HG02588 (cell line): ENCODE measurements at regions not wholly inside any gene's neighbourhood (a gene's known extent, or its start where the extent isn't known, plus 50 kb on each side); places are given as distances from the start of the nearest gene placed in this dataset.

Experiments used
- ATAC-seq: cut with Tn5 transposase; IDR thresholded peaks from one replicate; pipeline ENCODE4 v1.9.1; 2021; ENCODE audit warnings: mild to moderate bottlenecking, moderate library complexity; ENCODE audit not compliant: unreplicated experiment

- ATAC-seq, result no peak
Measured at GRCh38 chr2:237150186-237150585, 64.5 kb downstream of the COPS8 start.

- ATAC-seq, result no peak
Measured at GRCh38 chr2:237150831-237151375, 65.2 kb downstream of the COPS8 start.

DNA sequence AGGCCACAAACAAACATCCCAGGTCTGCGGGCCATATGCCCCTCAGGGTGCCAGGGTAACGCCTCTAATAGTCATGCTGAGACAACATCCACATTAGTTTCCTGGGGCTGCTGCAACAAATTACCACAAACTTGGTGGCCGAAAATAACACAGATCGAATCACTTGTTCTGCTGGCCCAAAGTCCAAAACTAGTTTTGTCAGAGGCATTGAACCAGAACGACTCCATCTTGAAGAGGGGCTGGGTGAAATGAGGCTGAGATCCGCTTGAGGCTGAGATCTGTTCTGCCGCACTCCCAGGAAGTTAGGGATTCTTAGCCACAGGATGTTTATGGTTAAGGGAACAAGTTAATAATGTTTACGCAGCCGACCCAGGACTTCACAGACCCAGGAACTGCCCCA lies 66.7 kb downstream of the COPS8 start:
- no peak for ATAC-seq

DNA sequence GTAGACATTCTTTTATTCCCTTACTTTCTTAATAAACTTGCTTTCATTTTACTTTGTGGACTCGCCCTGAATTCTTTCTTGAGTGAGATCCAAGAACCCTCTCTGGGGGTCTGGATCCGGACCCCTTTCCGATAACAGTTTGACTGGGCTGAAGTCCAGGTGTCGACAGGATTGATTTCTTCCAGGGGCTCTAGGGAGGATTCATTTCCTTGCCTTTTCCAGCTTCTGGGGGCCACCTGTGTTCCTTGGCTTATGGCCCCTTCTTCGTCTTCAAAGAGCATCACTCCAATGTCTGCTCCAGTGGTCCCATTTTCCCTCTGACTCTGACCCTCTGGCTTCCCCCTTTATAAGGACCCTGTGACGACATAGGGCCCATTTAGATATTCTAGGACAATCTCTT lies 67.5 kb downstream of the COPS8 start:
- no peak for ATAC-seq

DNA sequence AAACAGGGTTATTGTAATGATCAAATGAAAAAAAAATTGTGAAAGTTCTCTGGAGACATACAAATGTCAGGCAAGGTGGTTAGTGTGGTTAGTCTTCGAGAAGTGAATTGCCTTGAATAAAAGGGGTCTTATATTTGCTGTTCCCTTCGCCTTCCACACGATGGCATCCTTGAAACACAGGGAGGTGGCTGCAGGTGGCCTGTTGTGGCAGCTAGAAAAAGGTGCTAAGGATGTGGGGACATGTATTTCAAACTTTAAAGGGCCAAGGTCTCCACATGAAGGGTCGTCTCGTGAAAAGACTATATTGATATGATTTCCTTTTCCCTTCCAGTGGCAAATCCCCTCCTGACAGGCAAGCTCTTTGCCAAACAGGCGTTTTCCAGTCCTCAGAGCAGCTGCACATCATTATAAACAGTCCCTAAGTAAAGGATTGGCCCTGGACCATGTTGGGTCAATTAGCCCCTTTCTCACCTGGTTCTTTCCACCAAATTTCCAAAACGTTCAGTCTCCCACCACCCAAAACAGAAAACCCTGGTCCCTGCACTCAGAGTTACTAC lies 68.5 kb downstream of the COPS8 start:
- ATAC-seq, result no peak

DNA sequence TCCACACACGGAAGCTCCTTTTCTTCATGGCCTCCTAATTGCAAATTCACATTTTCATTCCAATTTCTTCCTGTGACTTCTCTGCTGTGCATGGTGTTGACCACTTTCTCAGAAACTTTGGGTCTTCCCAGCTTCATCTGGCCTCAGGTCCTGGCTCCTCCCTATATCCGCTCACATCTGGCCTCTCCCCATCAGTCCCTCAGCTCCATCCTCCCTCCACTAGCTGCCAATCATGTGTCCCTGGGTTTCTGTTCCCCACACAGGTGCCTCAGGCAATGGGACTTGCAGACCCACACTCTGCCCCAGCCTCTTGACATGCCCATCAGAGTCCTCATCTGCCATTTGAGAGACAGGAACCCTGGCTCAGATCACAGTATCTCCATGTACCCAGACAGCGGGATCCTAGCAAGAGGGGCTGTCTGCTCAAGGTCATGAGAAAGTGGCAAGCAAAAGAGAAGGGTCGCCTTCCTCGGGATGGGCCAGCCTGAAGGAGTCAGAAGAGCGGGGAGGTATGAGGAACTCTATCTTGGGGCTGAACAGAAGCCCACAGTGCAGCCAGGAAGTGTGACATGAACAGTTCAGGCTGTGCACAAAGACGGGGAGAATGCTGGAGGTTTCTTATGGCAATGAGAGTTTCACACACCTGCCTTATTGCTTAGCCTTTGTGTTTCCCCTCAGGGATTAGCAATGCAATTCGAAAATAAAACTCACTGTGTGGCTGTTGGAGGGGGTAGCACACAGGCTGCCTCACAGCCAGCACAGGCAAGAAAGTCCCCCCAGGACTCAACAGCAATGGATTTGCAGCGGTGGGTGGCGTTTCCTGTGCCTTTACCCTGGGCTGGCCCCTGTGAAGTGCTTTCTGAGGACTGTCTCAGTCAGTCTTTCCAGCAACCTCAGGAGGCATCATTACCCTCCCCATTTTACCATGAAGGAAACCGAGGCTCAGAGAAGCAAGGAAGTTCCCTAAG lies 69.5 kb downstream of the COPS8 start:
- ATAC-seq, result no peak

GRCh38 chr2:237156031-237156856 lies 70.6 kb downstream of the COPS8 start:
- ATAC-seq, result no peak

GRCh38 chr2:237156857-237157779 lies 71.4 kb downstream of the COPS8 start:
- ATAC-seq, result no peak

DNA sequence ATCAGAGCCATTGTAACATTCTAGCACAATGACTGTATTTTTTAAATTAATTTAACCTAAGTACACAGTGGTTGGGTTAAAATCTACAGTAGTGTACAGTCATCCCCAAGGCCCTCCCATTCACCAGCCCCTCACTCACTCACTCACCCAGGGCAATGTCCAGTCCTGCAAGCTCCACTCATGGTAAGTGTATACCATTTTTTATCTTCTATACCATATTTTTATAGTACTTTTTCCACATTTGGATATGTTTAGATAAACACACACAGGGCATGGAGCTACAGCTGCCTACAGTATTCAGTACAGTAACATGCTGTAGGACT lies 72.1 kb downstream of the COPS8 start:
- no peak for ATAC-seq

- no peak for ATAC-seq
Measured at GRCh38 chr2:237158194-237158593, 72.5 kb downstream of the COPS8 start.

DNA sequence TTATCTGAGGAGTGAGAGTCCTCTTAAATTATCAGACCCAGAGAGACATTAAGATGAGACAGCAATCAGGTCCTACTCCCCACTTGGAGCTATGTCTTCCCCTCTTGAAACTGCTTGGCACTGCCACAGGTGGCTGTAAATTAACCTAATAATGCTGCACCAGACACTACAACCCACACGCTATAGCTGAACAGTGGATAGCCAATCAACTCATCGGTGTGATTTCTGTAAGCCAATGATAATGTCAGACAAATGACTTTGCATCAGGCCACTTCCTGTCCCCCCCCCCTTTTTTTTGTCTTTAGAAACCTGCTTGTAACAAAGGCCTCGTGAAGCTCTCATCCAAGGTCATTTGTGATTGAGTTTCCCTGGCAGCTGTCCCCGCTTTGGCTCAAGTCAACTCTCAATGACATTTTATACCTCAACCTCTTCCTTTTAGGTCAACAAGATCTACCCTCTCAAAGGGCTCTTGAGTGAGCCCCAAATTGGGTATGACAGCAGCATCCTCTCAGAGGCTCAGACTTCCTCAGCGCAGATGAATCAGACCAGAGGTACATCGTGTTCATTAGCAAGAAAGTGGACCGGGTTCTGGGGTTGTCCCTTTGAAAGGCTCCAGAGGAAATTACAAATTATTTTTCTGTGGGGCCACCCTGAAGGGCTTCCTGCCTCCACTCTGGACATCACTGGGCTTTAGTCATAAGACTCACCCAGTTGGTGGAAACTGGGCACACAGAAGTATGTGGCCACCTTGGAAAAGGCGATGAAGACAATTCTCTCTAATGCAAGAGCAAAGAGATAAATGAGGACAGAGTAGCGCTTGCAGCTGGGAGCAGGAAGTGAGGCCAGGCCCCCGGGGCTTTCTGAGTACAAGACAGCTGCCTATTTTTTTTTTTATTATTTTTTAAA lies 73.6 kb downstream of the COPS8 start:
- no peak for ATAC-seq

- no peak for ATAC-seq
Measured at GRCh38 chr2:237160271-237160919, 74.7 kb downstream of the COPS8 start.

DNA sequence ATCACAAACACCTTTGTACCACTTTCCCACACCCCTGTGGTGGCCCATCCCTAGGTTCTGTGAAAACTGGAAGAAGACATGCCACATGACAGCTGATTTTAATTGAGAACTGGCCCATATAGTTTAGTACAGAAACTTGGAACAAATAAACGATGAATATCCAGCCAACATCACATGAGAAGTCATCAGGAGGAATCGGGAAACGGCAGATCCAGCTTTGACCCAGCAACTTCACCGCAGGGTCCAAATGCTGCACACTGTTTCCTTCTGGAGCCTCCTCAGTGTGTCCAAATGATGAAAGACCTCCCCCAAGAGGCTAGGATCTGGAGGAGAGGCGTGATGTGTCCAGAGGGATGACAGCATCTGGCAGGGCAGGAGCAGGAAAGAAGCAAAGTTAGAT lies 75.5 kb downstream of the COPS8 start:
- ATAC-seq, result no peak

- no peak for ATAC-seq
Measured at GRCh38 chr2:237162959-237163358, 77.3 kb downstream of the COPS8 start.

DNA sequence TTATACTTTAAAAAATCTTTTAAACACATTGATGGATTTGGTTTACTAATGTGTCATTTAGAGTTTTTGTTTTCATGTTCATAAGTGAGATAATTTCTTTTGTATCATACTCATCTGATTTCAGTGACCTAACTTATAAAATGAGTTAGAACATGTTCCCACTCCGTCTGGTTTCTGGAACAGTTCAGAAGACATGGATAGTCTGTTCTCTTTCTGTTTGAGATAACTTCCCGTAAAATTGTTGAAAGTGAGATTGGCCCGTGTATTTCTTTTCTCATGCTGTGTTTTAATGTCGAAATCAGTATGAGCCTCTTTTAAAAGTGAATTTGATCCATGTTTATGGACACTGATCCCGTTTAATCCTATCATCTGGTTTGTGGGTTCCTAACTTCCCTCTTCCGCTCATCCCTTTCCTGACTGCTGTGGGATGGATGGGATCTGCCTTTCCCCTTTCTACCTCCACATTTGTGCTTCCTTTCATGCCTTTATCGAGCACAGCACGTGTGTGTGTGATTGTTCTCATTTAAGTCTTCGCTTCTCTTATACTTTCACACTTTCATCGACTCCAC lies 78.9 kb downstream of the COPS8 start:
- ATAC-seq, result no peak

GRCh38 chr2:237165405-237166276 lies 80.0 kb downstream of the COPS8 start:
- no peak for ATAC-seq

- no peak for ATAC-seq
Measured at GRCh38 chr2:237167038-237167437, 81.3 kb downstream of the COPS8 start.

DNA sequence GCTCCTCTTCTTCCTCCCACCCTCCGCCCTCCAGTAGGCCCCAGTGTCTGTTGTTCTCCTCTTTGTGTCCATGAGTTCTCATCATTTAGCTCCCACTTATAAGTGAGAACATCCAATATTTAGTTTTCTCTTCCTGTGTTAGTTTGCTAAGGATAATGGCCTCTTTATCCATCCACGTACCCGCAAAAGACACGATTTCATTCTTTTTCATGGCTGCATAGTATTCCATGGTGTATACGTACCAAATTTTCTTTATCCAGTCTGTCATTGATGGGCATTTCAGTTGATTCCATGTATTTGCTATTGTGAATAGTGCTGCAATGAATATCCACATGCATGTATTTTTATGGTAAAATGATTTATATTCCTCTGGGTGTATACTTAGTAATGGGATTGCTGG lies 82.2 kb downstream of the COPS8 start:
- no peak for ATAC-seq
